Motor neuron (in vitro differentiated cells): ENCODE measurements at regions not wholly inside any gene's neighbourhood (a gene's known extent, or its start where the extent isn't known, plus 50 kb on each side); places are given as distances from the start of the nearest gene placed in this dataset.
"Not testable (repeated sequence)": the region's sequence is repeated elsewhere in the genome, so short reads cannot be mapped to it uniquely, and the experiment has no call there.

Experiments used
- ATAC-seq, 8 experiments: fragments of 200-7000 bp; cut with Tn5 transposase; replicated peaks in 6 of 8; 2 replicates each; pipeline ENCODE4 v1.8.0; 2021; ENCODE audit warnings: mild to moderate bottlenecking in 8 of 8, moderate library complexity in 8 of 8
- H3K27ac ChIP-seq, 2 donors: fragments of 250-450 bp; sonication (Bioruptor Pico); 2 replicates each; pipeline ENCODE4 v1.9.0; 2021; ENCODE audit warnings: antibody characterized with exemption in 2 of 2, mild to moderate bottlenecking in 2 of 2, moderate library complexity in 1 of 2
- H3K4me1 ChIP-seq, 2 donors: fragments of 250-450 bp; sonication (Bioruptor Pico); replicated peaks in 1 of 2; 2 replicates each; pipeline ENCODE4 v1.6.1; 2021; ENCODE audit warnings: antibody characterized with exemption in 2 of 2, mild to moderate bottlenecking in 2 of 2, moderate library complexity in 1 of 2
- H3K4me3 ChIP-seq, 5 donors: fragments of 250-450 bp; sonication (Bioruptor Pico); 2 replicates each; pipeline ENCODE4 v1.9.0; 2021; ENCODE audit warnings: antibody characterized with exemption in 5 of 5, mild to moderate bottlenecking in 5 of 5, moderate library complexity in 4 of 5
- WGBS, 10 experiments: fragments of 450-650 bp; shearing (Covaris generic); methylation state at CpG; one replicate each; pipeline ENCODE4 v1.0.0; 2022; 5-methylcytosine and 5-hydroxymethylcytosine counted together
- in situ Hi-C, 9 experiments: fragments of 400-800 bp; cut with MboI; loops; one replicate each; pipeline ENCODE4 v1.15.0; 2021; ENCODE audit warnings: low sequenced_read_pairs in 9 of 9, low pct_unique_long_range_greater_than_20kb in 2 of 9; ENCODE audit not compliant: unreplicated experiment in 9 of 9

GRCh38 chr14:106706488-106706887 lies 1180.1 kb downstream of the TMEM121 start:
- H3K27ac ChIP-seq, H3K4me3 ChIP-seq, ATAC-seq, H3K4me1 ChIP-seq, in situ Hi-C loops: not testable (repeated sequence)
- WGBS, 10 experiments = no CpG with 5 or more reads among the region's 4 CpGs

- H3K27ac ChIP-seq, H3K4me3 ChIP-seq, H3K4me1 ChIP-seq, ATAC-seq, in situ Hi-C loops: not testable (repeated sequence)
- WGBS, 10 experiments = 4 to 63% (median 47%) methylated on average over 2 to 6 of the region's 7 CpGs; no CpG with 5 or more reads in 1 of the 10 experiments
These were observed 1183.8 kb downstream of the TMEM121 start for GRCh38 chr14:106710187-106710586.

- H3K27ac ChIP-seq, in situ Hi-C loops: not testable (repeated sequence)
- WGBS, 10 experiments = 0 to 78% (median 33%) methylated on average over 2 to 3 of the region's 5 CpGs; no CpG with 5 or more reads in 6 of the 10 experiments
These were observed 1186.1 kb downstream of the TMEM121 start for GRCh38 chr14:106712513-106712912.

GRCh38 chr14:106714446-106715428 lies 1188.4 kb downstream of the TMEM121 start:
- in situ Hi-C loops, ATAC-seq, H3K27ac ChIP-seq, H3K4me3 ChIP-seq, H3K4me1 ChIP-seq: not testable (repeated sequence)
- whole genome bisulfite sequencing, 10 experiments = 20 to 60% methylated on average over 1 to 2 of the region's 14 CpGs; no CpG with 5 or more reads in 8 of the 10 experiments

More at GRCh38 chr14:106712513-106712912, 1186.1 kb downstream of the TMEM121 start:
- H3K4me3 ChIP-seq, ATAC-seq, H3K4me1 ChIP-seq: not testable (repeated sequence)

GRCh38 chr14:106717544-106717943 lies 1191.2 kb downstream of the TMEM121 start:
- H3K27ac ChIP-seq, H3K4me1 ChIP-seq, in situ Hi-C loops, H3K4me3 ChIP-seq: not testable (repeated sequence)
- 0% methylated on average over 1 of the region's 11 CpGs; no CpG with 5 or more reads in 9 of the 10 experiments for WGBS, 10 experiments
- peak in 4 of 8 experiments; percentile 32 to 83 (median 80) for ATAC-seq

GRCh38 chr14:106719880-106720279 lies 1193.5 kb downstream of the TMEM121 start:
- no CpG with 5 or more reads among the region's 2 CpGs for WGBS, 10 experiments
- ATAC-seq, in situ Hi-C loops, H3K27ac ChIP-seq, H3K4me1 ChIP-seq, H3K4me3 ChIP-seq: not testable (repeated sequence)

- 37 to 59% (median 58%) methylated on average over 2 to 4 of the region's 4 CpGs; no CpG with 5 or more reads in 7 of the 10 experiments for WGBS, 10 experiments
- H3K27ac ChIP-seq, H3K4me1 ChIP-seq, ATAC-seq, H3K4me3 ChIP-seq, in situ Hi-C loops: not testable (repeated sequence)
These were observed 1195.5 kb downstream of the TMEM121 start for GRCh38 chr14:106721926-106722325.

GRCh38 chr14:106722813-106723687 lies 1196.7 kb downstream of the TMEM121 start:
- in situ Hi-C loops, H3K4me1 ChIP-seq, ATAC-seq, H3K27ac ChIP-seq, H3K4me3 ChIP-seq: not testable (repeated sequence)
- WGBS, 10 experiments = 0% methylated on average over 1 of the region's 7 CpGs; no CpG with 5 or more reads in 7 of the 10 experiments

GRCh38 chr14:106727962-106728361 lies 1201.6 kb downstream of the TMEM121 start:
- in situ Hi-C loops, H3K4me1 ChIP-seq, ATAC-seq, H3K27ac ChIP-seq, H3K4me3 ChIP-seq: not testable (repeated sequence)
- WGBS, 10 experiments = no CpG with 5 or more reads among the region's 12 CpGs

- H3K4me1 ChIP-seq = no peaks in the 10 kb centered on the region
- WGBS, 10 experiments = 0% methylated on average over 1 of the region's 1 CpG; no CpG with 5 or more reads in 8 of the 10 experiments
- no peak overlapping the region for H3K4me3 ChIP-seq
- in situ Hi-C loops = no loop called here
- no peak for ATAC-seq
- H3K27ac ChIP-seq = no peak overlapping the region
These were observed 1202.2 kb downstream of the TMEM121 start for GRCh38 chr14:106728611-106729010.

- in situ Hi-C loops = no loop called here
- 0 to 20% (median 0%) methylated on average over 1 to 2 of the region's 2 CpGs; no CpG with 5 or more reads in 6 of the 10 experiments for WGBS, 10 experiments
- no peak overlapping the region for H3K4me3 ChIP-seq
- no peak for ATAC-seq
- no peak overlapping the region for H3K27ac ChIP-seq
- H3K4me1 ChIP-seq = no peaks in the 10 kb centered on the region
These were observed 1203.2 kb downstream of the TMEM121 start for GRCh38 chr14:106729551-106729950.

- Histone ChIP-seq H3K4me1 (no peaks in the 10 kb centered on the region), H3K27ac (no peak overlapping the region), H3K4me3 (no peak overlapping the region)
- ATAC-seq = no peak
- WGBS, 10 experiments = 0 to 21% (median 0%) methylated on average over 1 to 2 of the region's 2 CpGs; no CpG with 5 or more reads in 6 of the 10 experiments
- in situ Hi-C loops = no loop called here
These were observed 1207.4 kb downstream of the TMEM121 start for GRCh38 chr14:106733771-106734170.

GRCh38 chr14:106737021-106737420 lies 1210.6 kb downstream of the TMEM121 start:
- WGBS, 10 experiments = 29% methylated on average over 1 of the region's 9 CpGs; no CpG with 5 or more reads in 9 of the 10 experiments

More at GRCh38 chr14:106737021-106737420, 1210.6 kb downstream of the TMEM121 start:
- no peak for ATAC-seq
- H3K4me1 ChIP-seq = no peaks in the 10 kb centered on the region
- in situ Hi-C loops = no loop called here
- no peak overlapping the region for H3K4me3 ChIP-seq
- no peak overlapping the region for H3K27ac ChIP-seq
